Endodermal cell (in vitro differentiated cells): ENCODE measurements at regions not wholly inside any gene's neighbourhood (a gene's known extent, or its start where the extent isn't known, plus 50 kb on each side); places are given as distances from the start of the nearest gene placed in this dataset.

Experiments
- DNase-seq: peaks from one replicate; pipeline ENCODE4 v3.0.0-alpha.2; 2017
- H3K27ac ChIP-seq: 2 replicates; pipeline ENCODE4 v1.5.1; 2013; ENCODE audit warnings: mild to moderate bottlenecking, low read depth, low read length, moderate library complexity
- H3K27me3 ChIP-seq: 2 replicates; pipeline ENCODE4 v1.6.1; 2013; ENCODE audit warnings: mild to moderate bottlenecking, low read length, moderate library complexity; ENCODE audit not compliant: insufficient read depth, control insufficient read depth, poor library complexity, severe bottlenecking
- H3K36me3 ChIP-seq: 2 replicates; pipeline ENCODE4 v1.7.0; 2013; ENCODE audit warnings: mild to moderate bottlenecking, low read length, moderate library complexity; ENCODE audit not compliant: control insufficient read depth, insufficient read depth
- H3K4me1 ChIP-seq: one replicate; pipeline ENCODE4 v1.7.0; 2013; ENCODE audit warnings: low read length; ENCODE audit not compliant: control insufficient read depth, insufficient read depth
- H3K4me3 ChIP-seq: 2 replicates; pipeline ENCODE4 v1.5.1; 2013; ENCODE audit warnings: mild to moderate bottlenecking, low read length, moderate library complexity
- H3K9ac ChIP-seq: 2 replicates; pipeline ENCODE4 v1.6.1; 2013; ENCODE audit warnings: mild to moderate bottlenecking, low read length, moderate library complexity; ENCODE audit not compliant: poor library complexity, severe bottlenecking; ENCODE audit errors: extremely low read depth
- H3K9me3 ChIP-seq: 2 replicates; pipeline ENCODE4 v1.6.1; 2013; ENCODE audit warnings: mild to moderate bottlenecking, low read length, moderate library complexity; ENCODE audit not compliant: control insufficient read depth
- H3K27ac Mint-ChIP-seq: 2 replicates; pipeline ENCODE4 v1.8.0; 2020; ENCODE audit warnings: mixed read lengths
- H3K27me3 Mint-ChIP-seq: 2 replicates; pipeline ENCODE4 v1.8.0; 2021; ENCODE audit warnings: mild to moderate bottlenecking, mixed read lengths; ENCODE audit not compliant: insufficient read depth
- H3K36me3 Mint-ChIP-seq: 2 replicates; pipeline ENCODE4 v1.8.0; 2020; ENCODE audit warnings: low read depth, mixed read lengths
- H3K4me1 Mint-ChIP-seq: 2 replicates; pipeline ENCODE4 v1.8.0; 2020; ENCODE audit warnings: mixed read lengths
- H3K4me3 Mint-ChIP-seq: 2 replicates; pipeline ENCODE4 v1.8.0; 2020; ENCODE audit warnings: mild to moderate bottlenecking, moderate library complexity, mixed read lengths
- H3K9me3 Mint-ChIP-seq: 2 replicates; pipeline ENCODE4 v1.8.0; 2020; ENCODE audit warnings: mild to moderate bottlenecking, mixed read lengths
- WGBS, 2 experiments: methylation state at CpG; one replicate each; pipeline versions ENCODE4 v1.1.5 to v1.1.7; 2013; ENCODE audit warnings: missing lambda C conversion rate in 2 of 2, mixed read lengths in 1 of 2; ENCODE audit not compliant: insufficient coverage in 1 of 2, insufficient read length in 1 of 2; 5-methylcytosine and 5-hydroxymethylcytosine counted together
- TF ChIP-seq, protein P1 (sequence below): fragments of 200-600 bp; sonication (generic); conservative IDR thresholded peaks from 2 replicates; pipeline ENCODE4 v1.5.0; 2021; ENCODE audit warnings: antibody characterized with exemption, mild to moderate bottlenecking

DNA sequence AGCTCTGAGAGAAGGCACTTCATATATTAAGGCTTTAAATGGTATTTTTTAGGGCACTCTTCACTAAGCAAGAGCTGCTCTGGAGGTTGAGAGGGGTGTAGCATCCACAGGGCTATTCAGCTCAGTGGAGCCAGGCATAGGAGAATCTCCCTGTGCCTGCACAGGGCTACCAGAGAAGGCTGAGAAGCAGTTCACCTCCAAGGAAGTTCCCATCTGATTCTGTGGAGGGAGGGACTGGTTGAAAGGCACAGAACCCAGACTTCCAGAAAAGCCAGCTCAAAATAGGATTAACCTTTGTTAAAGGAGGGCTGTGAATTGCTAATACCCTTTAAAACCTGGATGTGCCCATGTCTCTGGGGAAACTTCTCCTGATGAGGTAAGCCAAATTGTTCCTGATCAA lies 304.5 kb downstream of the TTLL7 start:
- no peak overlapping the region for H3K9ac ChIP-seq
- H3K27me3 Mint-ChIP-seq = peaks cover 93% of the 10 kb centered on the region
- DNase-seq = peak; percentile 59
- H3K27ac ChIP-seq = peak overlapping the region; percentile 98
- H3K27ac Mint-ChIP-seq = no peak overlapping the region
- H3K27me3 ChIP-seq = peaks cover 85% of the 10 kb centered on the region
- peaks cover 8% of the 10 kb centered on the region for H3K9me3 ChIP-seq
- TF ChIP-seq, protein P1, sequence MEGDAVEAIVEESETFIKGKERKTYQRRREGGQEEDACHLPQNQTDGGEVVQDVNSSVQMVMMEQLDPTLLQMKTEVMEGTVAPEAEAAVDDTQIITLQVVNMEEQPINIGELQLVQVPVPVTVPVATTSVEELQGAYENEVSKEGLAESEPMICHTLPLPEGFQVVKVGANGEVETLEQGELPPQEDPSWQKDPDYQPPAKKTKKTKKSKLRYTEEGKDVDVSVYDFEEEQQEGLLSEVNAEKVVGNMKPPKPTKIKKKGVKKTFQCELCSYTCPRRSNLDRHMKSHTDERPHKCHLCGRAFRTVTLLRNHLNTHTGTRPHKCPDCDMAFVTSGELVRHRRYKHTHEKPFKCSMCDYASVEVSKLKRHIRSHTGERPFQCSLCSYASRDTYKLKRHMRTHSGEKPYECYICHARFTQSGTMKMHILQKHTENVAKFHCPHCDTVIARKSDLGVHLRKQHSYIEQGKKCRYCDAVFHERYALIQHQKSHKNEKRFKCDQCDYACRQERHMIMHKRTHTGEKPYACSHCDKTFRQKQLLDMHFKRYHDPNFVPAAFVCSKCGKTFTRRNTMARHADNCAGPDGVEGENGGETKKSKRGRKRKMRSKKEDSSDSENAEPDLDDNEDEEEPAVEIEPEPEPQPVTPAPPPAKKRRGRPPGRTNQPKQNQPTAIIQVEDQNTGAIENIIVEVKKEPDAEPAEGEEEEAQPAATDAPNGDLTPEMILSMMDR = no peak
- H3K4me3 ChIP-seq = no peak overlapping the region
- H3K36me3 ChIP-seq = no peaks in the 10 kb centered on the region
- H3K4me1 Mint-ChIP-seq = peaks cover 50% of the 10 kb centered on the region
- H3K36me3 Mint-ChIP-seq = peaks cover 7% of the 10 kb centered on the region
- peaks cover 15% of the 10 kb centered on the region for H3K4me1 ChIP-seq
- H3K9me3 Mint-ChIP-seq = peaks cover 14% of the 10 kb centered on the region
- no peak overlapping the region for H3K4me3 Mint-ChIP-seq

DNA sequence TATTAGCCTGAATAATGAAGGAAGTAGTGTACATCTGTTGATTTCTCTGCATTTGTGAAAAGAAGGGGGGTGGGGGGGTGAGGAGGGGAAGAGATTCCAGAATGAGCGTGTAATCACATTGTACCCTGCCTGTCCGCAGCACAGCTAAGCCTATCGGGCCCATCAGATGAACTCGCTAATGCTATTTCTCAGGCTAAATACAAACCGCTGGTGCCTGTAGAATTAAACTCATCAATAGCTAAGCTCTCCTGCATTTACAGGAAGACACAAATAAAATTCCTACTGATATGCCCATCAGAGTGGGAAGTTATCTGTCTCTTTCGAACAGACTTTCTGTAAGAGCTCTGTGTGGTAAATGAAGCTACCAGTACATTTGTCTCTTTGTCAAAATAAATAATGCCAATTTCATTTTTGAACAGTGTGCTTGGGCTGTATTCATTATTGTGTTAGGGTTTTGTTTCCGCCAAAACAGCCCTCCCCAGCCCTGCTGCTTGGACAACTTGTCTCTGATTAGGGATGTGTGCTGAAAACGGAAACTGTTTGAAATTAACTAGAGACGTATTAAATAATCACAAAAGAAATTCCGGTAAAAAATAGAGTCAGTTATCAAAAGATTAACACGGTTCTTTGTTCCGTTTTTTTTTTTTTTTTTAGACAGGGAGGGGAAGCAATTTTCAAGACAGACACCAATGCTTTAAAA lies 305.4 kb downstream of the TTLL7 start:
- H3K36me3 ChIP-seq = no peaks in the 10 kb centered on the region
- peaks cover 16% of the 10 kb centered on the region for H3K9me3 Mint-ChIP-seq
- TF ChIP-seq, protein P1 = no peak
- peaks cover 50% of the 10 kb centered on the region for H3K4me1 Mint-ChIP-seq
- peak overlapping the region; percentile 46 for H3K4me3 ChIP-seq
- H3K27me3 Mint-ChIP-seq = peaks cover 94% of the 10 kb centered on the region
- H3K9ac ChIP-seq = no peak overlapping the region
- peak overlapping the region; percentile 87 for H3K27ac Mint-ChIP-seq
- no peaks in the 10 kb centered on the region for H3K9me3 ChIP-seq
- H3K27me3 ChIP-seq = peaks cover 83% of the 10 kb centered on the region
- H3K36me3 Mint-ChIP-seq = peaks cover 5% of the 10 kb centered on the region
- H3K27ac ChIP-seq = peak overlapping the region; percentile 98
- WGBS, 2 experiments = 13 to 26% methylated on average over 4 to 12 of the region's 12 CpGs
- peaks cover 15% of the 10 kb centered on the region for H3K4me1 ChIP-seq
- DNase-seq = peak; percentile 70
- peak overlapping the region; percentile 35 for H3K4me3 Mint-ChIP-seq

DNA sequence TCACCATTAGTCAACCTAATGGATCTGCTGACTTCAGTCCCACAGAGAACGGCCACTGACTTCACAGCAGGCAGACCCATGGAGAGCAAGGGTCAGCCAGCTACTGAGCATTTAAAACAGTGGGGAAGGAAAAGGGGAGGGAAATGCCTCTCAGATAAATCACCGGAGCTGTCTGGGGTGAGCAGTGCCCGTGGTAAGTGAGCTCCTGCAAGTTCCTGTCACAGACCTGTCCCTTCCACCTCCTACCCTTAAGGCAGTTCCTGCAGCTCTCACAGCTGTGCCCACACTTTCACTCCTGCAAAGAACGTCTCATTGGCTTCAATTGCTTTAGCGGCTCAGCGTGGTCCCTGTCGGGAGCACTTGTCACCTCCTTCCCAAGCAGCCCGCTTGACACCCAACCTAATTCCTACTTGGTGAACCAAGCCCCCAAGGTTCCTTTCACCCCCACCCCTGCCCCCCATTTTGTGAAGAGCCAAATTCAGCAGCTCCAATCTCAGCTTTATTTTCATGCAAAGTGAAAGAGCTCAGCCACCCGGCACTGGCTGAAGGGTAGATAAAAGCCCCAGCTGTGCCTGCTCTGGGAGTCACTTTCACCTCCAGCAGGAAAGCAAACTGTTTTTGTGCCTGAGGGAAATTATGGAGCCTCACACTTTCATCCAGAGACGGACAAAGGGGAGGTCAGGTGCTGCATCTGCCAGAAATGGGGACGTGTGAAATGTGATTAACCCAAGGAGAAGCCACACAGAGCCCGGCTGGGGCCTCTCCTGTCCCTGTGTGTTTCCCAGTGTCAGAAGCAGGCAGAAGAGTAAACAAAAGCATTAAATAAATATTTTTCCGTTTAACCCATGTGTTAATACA lies 306.2 kb downstream of the TTLL7 start:
- Mint-ChIP-seq H3K9me3 (peaks cover 23% of the 10 kb centered on the region), H3K4me1 (peaks cover 50% of the 10 kb centered on the region), H3K27me3 (peaks cover 94% of the 10 kb centered on the region), H3K4me3 (peak overlapping the region; percentile 35), H3K36me3 (peaks cover 6% of the 10 kb centered on the region), H3K27ac (peak overlapping the region; percentile 87)
- Histone ChIP-seq H3K27me3 (peaks cover 75% of the 10 kb centered on the region), H3K9me3 (no peaks in the 10 kb centered on the region), H3K27ac (peak overlapping the region; percentile 98), H3K36me3 (no peaks in the 10 kb centered on the region), H3K4me1 (peaks cover 15% of the 10 kb centered on the region), H3K4me3 (peak overlapping the region; percentile 46), H3K9ac (peak overlapping the region; percentile 22)
- 0 to 3% methylated on average over 9 to 13 of the region's 13 CpGs for WGBS, 2 experiments
- peak; percentile 94 for DNase-seq
- TF ChIP-seq, protein P1 = no peak
